HUES6 (cell line): ENCODE measurements at regions not wholly inside any gene's neighbourhood (a gene's known extent, or its start where the extent isn't known, plus 50 kb on each side); places are given as distances from the start of the nearest gene placed in this dataset.

Source experiments
- H3K27ac ChIP-seq: 2 replicates; pipeline ENCODE4 v1.7.0; 2013; ENCODE audit warnings: low read depth, mild to moderate bottlenecking, low read length, inconsistent platforms
- H3K27me3 ChIP-seq: 2 replicates; pipeline ENCODE4 v1.6.1; 2013; ENCODE audit warnings: low read length; ENCODE audit not compliant: control insufficient read depth, insufficient read depth
- H3K36me3 ChIP-seq: 2 replicates; pipeline ENCODE4 v1.6.1; 2013; ENCODE audit warnings: low read length; ENCODE audit not compliant: control insufficient read depth, insufficient read depth
- H3K4me1 ChIP-seq: 2 replicates; pipeline ENCODE4 v1.6.1; 2013; ENCODE audit warnings: low read length; ENCODE audit not compliant: control insufficient read depth, insufficient read depth
- H3K4me3 ChIP-seq: 2 replicates; pipeline ENCODE4 v1.5.1; 2013; ENCODE audit warnings: low read depth, low read length
- H3K9ac ChIP-seq: one replicate; pipeline ENCODE4 v1.6.1; 2013; ENCODE audit warnings: mild to moderate bottlenecking, low read length
- H3K9me3 ChIP-seq: 2 replicates; pipeline ENCODE4 v1.6.1; 2013; ENCODE audit warnings: low read depth, low read length; ENCODE audit not compliant: control insufficient read depth, insufficient read depth

DNA sequence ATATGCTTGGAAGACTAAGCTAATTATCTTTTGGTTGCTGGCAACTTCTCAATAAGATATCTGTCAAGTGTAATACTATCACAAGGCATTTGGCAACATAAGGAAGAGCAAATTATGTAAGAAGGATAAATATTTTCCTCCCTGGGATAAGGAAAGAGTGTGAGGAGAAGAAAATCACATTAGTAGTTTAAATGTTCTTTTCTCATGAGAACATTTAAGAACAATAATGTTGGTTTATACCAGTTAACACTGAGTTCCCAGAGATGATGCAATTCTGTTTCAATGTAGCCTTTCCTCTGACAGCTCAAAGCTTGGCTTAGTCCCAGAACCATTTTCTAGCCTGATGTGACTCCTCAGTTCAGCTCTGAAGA lies 66.1 kb upstream of the NPHP3 start:
- no peaks in the 10 kb centered on the region for H3K9me3 ChIP-seq
- H3K4me3 ChIP-seq, result no peak overlapping the region
- H3K27me3 ChIP-seq, result no peaks in the 10 kb centered on the region
- no peaks in the 10 kb centered on the region for H3K36me3 ChIP-seq
- H3K4me1 ChIP-seq, result peaks cover 4% of the 10 kb centered on the region
- H3K9ac ChIP-seq, result no peak overlapping the region
- H3K27ac ChIP-seq, result no peak overlapping the region

DNA sequence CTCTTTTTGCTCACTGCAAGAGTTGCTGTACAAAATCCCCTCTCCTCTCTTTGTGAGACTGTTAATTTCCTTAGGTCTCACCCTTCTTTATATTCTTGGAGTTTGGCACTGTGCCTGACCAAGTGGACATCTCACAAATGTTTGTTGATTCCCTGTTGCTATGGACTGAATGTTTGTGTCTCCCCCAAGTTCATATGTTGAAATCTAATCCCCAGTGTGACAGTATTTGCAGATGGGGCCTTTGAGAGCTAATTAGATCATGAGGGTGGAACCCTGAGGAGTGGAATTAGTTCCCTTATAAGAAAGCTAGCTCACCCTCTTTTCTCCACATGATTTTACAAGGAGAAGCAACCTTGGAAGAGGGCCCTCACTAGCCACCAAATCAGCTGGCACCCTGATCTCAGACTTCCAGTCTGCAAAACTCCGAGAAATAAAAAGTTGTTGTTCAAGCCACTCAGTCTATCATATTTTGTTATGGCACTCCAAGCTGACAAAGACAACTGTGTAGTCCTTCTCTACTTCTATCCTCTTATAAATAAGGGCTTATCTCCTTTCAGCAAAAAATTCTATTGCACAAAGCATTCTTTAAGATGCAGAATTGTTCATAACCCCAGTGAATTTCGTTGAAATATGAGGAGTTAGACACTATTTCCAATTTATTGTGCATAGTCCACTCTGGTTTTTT lies 65.5 kb upstream of the NPHP3 start:
- H3K4me1 ChIP-seq, result peaks cover 9% of the 10 kb centered on the region
- no peak overlapping the region for H3K27ac ChIP-seq

DNA sequence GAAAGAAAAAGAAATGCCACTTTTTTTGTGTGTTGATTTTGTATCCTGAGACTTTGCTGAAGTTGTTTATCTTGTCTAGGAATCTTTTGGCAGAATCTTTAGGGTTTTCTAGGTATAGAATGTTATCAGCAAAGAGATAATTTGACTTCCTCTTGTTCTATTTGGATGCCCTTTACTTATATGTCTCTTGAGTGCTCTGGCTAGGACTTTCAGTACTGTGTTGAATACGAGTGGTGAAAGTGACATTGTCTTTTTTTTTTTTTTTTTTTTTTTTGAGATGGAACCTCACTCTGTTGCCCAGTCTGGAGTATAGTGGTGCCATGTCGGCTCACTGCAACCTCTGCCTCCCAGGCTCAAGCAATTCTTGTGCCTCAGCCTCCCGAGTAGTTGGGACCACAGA lies 64.7 kb upstream of the NPHP3 start:
- Histone ChIP-seq H3K36me3 (no peaks in the 10 kb centered on the region), H3K4me3 (no peak overlapping the region), H3K9ac (no peak overlapping the region), H3K9me3 (no peaks in the 10 kb centered on the region), H3K4me1 (peaks cover 9% of the 10 kb centered on the region), H3K27me3 (no peaks in the 10 kb centered on the region), H3K27ac (no peak overlapping the region)

More for the DNA sequence above, 65.5 kb upstream of the NPHP3 start:
- Histone ChIP-seq H3K9ac (no peak overlapping the region), H3K9me3 (no peaks in the 10 kb centered on the region), H3K4me3 (no peak overlapping the region), H3K27me3 (no peaks in the 10 kb centered on the region), H3K36me3 (no peaks in the 10 kb centered on the region)

- H3K4me3 ChIP-seq, result no peak overlapping the region
- H3K4me1 ChIP-seq, result peaks cover 10% of the 10 kb centered on the region
- H3K36me3 ChIP-seq, result no peaks in the 10 kb centered on the region
- no peaks in the 10 kb centered on the region for H3K27me3 ChIP-seq
- no peaks in the 10 kb centered on the region for H3K9me3 ChIP-seq
- no peak overlapping the region for H3K9ac ChIP-seq
- H3K27ac ChIP-seq, result no peak overlapping the region
Measured at GRCh38 chr3:132785292-132785691, 63.1 kb upstream of the NPHP3 start.

DNA sequence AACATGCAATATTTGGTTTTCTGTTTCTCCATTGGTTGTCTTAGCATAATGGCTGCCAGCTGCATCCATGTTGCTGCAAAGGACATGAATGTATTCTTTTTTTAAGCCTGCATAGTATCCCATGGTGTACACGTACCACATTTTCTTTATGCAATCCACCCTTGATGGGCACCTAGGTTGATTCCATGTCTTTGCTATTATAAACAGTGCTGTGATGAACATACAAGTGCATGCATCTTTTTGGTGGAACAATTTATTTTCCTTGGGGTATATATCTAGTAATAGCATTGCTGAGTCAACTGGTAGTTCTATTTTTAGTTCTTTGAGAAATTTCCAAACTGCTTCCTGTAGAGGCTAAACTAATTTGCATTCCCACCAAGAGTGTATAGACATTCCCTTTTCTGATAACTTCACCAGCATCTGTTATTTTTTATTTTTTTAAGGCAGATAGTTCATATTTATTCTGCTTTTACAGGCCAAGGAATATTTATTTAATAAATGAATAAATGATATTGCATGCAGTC lies 62.4 kb upstream of the NPHP3 start:
- Histone ChIP-seq H3K4me3 (no peak overlapping the region), H3K27ac (no peak overlapping the region), H3K9me3 (no peaks in the 10 kb centered on the region), H3K9ac (no peak overlapping the region), H3K36me3 (no peaks in the 10 kb centered on the region), H3K27me3 (no peaks in the 10 kb centered on the region), H3K4me1 (peaks cover 12% of the 10 kb centered on the region)

- Histone ChIP-seq H3K4me1 (peaks cover 12% of the 10 kb centered on the region), H3K9me3 (no peaks in the 10 kb centered on the region), H3K9ac (peak overlapping the region; percentile 2), H3K4me3 (no peak overlapping the region), H3K27ac (no peak overlapping the region), H3K27me3 (no peaks in the 10 kb centered on the region), H3K36me3 (no peaks in the 10 kb centered on the region)
Measured at GRCh38 chr3:132783152-132783551, 60.9 kb upstream of the NPHP3 start.

DNA sequence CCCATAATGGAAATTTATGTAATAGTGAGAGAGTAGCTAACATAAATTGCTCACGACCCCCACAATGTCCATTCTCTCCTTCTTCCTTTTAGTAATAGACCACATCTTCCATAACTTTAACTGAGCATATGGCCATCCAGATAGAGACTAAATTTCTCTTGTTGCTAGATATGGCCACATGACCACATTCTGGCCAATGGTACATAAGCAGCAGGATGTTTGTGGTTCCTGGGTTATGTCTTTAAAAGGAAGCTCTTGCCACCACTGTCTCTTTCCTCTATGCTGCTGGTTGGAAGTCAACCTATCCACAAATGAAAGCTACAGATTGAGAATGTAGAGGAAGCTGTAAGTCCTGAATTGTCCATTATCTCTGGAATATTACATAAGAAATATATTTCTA lies 59.7 kb upstream of the NPHP3 start:
- Histone ChIP-seq H3K4me1 (peaks cover 12% of the 10 kb centered on the region), H3K9ac (no peak overlapping the region), H3K4me3 (no peak overlapping the region), H3K27me3 (no peaks in the 10 kb centered on the region), H3K9me3 (no peaks in the 10 kb centered on the region), H3K27ac (no peak overlapping the region), H3K36me3 (no peaks in the 10 kb centered on the region)

- Histone ChIP-seq H3K27ac (no peak overlapping the region), H3K36me3 (no peaks in the 10 kb centered on the region)
Measured at GRCh38 chr3:132777171-132777570, 55.0 kb upstream of the NPHP3 start.

GRCh38 chr3:132773071-132773619 lies 50.9 kb upstream of the NPHP3 start:
- H3K27me3 ChIP-seq, result no peaks in the 10 kb centered on the region
- H3K9me3 ChIP-seq, result no peaks in the 10 kb centered on the region
- H3K4me1 ChIP-seq, result no peaks in the 10 kb centered on the region
- no peaks in the 10 kb centered on the region for H3K36me3 ChIP-seq
- no peak overlapping the region for H3K27ac ChIP-seq
- no peak overlapping the region for H3K9ac ChIP-seq
- no peak overlapping the region for H3K4me3 ChIP-seq

More at GRCh38 chr3:132777171-132777570, 55.0 kb upstream of the NPHP3 start:
- no peak overlapping the region for H3K4me3 ChIP-seq
- H3K4me1 ChIP-seq, result peaks cover 3% of the 10 kb centered on the region; the same call in 1 of the 2 replicates
- H3K27me3 ChIP-seq, result no peaks in the 10 kb centered on the region
- H3K9me3 ChIP-seq, result no peaks in the 10 kb centered on the region
- no peak overlapping the region for H3K9ac ChIP-seq

DNA sequence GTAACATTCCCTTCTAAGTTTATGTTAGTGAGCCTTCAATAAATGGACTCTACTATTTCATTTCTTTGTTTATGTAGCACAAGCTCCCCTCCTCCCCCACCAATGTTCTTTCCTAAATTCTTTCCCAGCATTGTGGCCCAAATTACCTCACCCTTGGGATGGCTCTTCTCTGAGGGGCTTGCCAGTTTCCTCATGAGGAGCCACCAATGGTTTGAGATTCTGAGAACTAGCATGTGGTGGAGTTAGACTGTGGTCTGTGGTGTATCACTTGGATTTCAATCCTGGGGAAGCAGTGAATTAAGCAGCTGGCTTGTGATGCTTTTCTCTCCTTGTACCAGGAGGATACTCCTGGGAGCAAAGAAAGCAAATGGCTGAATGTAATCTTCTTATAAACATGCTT lies 50.0 kb upstream of the NPHP3 start:
- no peaks in the 10 kb centered on the region for H3K27me3 ChIP-seq
- H3K9me3 ChIP-seq, result no peaks in the 10 kb centered on the region
- H3K4me3 ChIP-seq, result no peak overlapping the region
- H3K27ac ChIP-seq, result no peak overlapping the region
- no peaks in the 10 kb centered on the region for H3K36me3 ChIP-seq
- H3K4me1 ChIP-seq, result no peaks in the 10 kb centered on the region
- H3K9ac ChIP-seq, result no peak overlapping the region
